ENCODE measurements at regions not wholly inside any gene's neighbourhood (a gene's known extent, or its start where the extent isn't known, plus 50 kb on each side); places are given as distances from the start of the nearest gene placed in this dataset.

DNA sequence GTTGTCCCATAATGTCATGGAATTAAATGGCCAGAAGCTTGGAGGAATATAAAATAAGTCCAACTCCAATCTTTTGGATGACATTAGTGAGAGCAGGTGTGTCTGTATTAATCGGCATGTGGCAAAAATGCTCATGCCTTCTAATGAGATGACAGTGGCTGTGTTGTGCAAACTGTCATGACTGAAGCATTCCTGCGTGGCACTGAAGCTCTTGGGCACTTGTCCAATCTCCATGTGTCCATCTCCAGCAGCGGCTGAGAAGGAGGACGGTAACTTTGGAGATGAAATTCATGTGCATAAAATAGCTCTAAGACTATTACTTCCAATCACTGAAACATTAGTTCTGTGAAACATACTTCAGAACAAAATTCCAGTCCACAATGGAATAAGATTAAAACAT is 697.5 kb upstream of the GRAMD2B start:
- DNase-seq (ENCODE audit: low spot score), result no peak

GRCh38 chr5:125743939-125744338 is 679.3 kb upstream of the GRAMD2B start:
- DNase-seq (ENCODE audit: low spot score), result no peak

DNA sequence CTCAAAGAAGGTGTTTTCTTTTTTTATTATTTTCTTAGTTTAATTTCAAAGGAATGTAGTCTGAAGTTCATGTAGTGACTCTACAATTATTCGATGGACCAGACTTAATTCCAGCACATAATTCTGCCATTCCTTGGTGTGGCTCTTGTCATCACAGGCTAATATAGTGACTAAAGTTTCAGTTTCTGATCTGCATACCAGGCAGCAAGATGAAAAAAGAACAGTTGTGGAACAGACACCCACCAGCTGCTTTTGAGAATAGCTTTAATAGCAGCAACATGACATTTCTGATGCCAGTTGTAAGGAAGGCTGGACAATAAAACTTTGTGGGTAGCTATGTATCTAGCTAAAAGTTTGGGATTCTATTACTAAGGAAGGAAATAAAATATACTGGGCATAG is 676.3 kb upstream of the GRAMD2B start:
- DNase-seq (ENCODE audit: low spot score), result no peak

DNA sequence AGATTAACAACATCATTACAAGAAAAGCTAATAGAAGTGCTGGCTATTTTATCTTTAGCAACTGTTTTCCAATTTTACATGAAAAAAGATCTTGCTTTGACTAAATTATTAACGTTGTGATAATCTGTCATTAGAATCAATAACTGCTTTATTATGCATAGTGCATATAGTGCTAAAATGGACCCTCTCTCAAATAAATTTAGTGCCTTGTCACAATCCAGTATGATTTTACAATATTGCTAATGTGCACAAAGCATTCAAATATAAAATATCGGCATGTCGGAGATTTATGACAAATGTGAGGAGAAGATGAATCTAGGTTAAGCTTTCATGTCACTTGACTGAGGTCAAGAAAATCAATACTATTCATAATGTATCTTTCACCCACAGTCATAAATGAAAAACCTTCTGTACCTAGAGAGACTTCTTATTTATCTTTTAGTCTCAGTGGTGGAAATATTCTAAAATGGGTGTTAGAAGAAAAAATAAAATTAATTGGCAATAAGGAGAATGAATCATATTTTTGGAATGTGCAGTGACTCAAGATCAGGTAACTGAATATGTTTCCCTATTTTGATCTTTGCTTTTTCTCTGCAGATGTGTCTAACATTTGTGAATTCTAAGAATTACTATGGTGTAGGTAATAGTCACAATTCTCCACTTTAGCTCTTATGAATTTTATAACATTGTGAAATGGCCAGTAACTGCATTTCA is 672.9 kb upstream of the GRAMD2B start:
- peak; percentile 4 for DNase-seq (ENCODE audit: low spot score)

DNA sequence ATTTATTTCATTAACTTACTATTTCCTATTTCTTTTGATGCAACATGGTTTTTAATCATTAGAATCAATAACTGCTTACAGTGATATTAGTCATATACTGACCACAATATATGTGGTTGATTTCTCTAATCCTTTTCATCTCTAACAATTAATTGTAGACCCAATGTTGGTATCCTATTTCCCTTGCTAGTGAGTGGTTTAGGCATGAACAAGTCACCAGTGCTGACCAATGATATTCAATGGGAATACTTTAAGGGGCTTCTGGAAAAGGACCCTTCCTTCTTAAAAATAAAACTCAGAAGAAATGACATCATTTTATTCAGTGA is 672.4 kb upstream of the GRAMD2B start:
- no peak for DNase-seq (ENCODE audit: low spot score)

GRCh38 chr5:125756456-125756855 is 666.8 kb upstream of the GRAMD2B start:
- DNase-seq (ENCODE audit: low spot score), result no peak

- DNase-seq (ENCODE audit: low spot score), result no peak
Observed at GRCh38 chr5:125766706-125767105, 656.5 kb upstream of the GRAMD2B start.

DNA sequence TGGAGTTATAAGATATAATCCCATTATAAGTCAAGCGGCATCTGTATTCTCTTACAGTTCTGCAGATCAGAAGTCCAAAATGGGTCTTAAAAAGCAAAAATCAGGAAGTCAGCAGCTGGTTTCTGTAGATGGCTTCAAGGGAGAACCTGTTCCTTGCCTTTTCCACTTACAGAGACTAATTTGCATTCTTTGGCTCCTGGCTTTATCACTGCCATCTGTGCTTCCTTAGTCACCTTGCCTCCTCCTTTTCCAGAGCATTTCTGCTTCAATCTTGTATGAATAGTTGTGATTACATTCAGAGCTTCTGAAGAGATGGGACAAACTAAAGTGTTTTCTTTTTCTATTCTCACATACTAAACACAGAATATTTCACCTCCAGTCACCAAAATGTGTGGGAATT is 647.3 kb upstream of the GRAMD2B start:
- DNase-seq (ENCODE audit: low spot score), result no peak

GRCh38 chr5:125776656-125777139 is 646.5 kb upstream of the GRAMD2B start:
- no peak for DNase-seq (ENCODE audit: low spot score)

DNA sequence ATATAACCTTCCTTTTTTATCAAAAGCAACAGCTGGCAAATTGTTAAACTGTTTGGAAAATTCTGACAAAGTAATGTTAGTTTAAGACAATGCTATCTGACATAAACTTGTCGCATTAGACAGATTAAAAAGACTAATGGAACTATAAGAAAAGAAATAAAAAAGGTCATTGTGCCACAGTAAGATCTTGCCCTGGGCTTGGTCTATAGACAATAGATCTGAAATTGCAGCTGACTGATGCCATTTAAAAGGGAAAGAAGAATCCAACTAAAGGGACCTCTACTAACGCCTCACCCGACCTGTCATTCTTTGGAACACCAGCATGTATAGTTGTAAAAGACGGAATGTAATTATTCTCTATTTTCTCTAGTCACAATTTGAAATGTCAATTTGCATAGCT is 644.4 kb upstream of the GRAMD2B start:
- DNase-seq (ENCODE audit: low spot score), result no peak

DNA sequence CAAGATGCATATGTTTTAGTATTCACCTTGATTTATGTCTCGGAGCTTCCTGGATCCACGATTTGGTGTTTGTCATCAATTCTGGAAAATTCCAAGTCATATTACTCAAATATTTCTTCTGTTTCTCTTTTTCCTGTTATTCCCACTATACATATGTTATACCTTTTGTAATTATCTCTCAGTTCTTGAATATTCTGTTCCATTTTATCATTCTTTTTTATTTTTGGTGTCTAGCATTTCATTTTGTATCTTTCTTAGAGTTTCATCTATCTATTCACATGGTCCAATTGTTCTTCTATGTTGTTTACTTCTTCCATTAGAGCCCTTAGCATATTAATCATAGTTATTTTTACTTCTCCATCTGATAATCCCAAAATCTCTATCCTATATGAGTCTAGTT is 637.8 kb upstream of the GRAMD2B start:
- no peak for DNase-seq (ENCODE audit: low spot score)

DNA sequence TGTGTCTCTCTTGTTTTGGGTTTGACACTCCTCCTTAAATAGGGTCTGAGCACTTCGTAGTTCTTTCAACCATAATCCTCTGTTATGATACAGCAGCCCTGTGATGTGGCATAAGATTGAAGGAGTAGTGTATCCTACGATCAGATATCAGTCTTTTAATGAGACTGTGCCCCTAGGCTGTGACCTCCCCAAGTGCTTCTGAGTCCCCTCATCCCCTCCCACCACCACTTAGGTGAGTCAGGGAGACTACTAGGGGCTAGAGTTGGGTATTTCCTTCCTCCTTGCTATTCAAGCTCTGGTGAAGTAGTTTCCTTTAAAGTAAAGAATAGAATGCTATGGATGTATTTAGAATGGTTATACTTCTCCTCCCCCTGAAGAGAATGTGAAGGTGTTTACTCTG is 637.2 kb upstream of the GRAMD2B start:
- DNase-seq (ENCODE audit: low spot score), result no peak

DNA sequence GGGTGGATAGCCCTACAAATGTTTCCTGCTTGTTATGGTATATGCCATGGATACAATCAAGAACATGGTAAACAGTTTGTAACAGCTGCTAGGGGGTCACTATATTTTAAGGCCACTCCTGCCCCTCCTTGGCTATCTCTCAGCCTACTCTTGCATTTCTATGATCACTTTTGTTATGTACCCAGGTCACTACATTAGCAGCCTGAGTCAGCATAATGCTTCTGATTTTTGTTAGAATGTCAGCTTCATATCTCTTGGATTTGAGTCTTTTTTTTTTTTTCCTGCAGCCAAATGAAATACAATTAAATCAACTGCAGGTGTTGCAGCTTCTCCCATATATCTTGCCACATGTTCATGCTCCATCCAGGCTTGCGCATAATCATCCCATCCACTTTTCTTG is 629.7 kb upstream of the GRAMD2B start:
- no peak for DNase-seq (ENCODE audit: low spot score)

DNA sequence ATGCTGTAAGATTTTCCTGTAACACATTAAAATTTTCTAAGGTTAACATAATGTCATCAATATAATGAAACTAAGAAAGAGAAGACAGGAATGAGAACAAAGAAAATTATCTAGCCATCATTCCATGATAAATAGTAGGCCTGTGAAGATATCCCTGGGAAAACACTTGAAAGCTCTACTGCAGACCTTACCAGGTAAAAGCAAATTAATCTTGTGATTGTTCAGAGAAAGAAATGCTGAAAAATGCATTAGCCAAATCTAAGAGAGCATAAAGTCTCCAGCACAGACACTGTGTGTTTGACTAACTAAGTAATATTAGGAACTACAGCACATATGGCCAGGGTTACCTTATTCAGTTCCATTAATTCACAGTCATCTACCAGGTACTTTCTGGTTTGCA is 628.3 kb upstream of the GRAMD2B start:
- no peak for DNase-seq (ENCODE audit: low spot score)

GRCh38 chr5:125798307-125798706 is 624.9 kb upstream of the GRAMD2B start:
- DNase-seq (ENCODE audit: low spot score), result peak; percentile 50

DNA sequence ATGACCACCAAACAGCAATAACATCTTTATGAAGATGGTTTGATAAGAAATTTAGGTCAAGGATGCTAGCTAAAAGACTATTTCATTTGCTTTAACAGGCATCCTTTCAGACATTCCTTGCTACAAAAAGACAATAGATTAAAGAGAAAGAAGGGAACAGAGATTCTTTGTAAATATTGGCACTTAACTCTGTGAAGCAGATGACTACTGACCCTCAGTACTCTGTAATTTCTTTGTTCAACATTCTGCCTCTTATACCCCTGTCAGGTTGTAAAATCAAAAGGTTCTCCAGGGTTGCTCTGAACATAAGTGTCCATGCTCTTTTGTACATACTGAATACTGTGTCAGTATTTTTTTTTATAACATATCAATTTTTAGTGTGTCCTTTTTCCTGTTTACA is 610.6 kb upstream of the GRAMD2B start:
- no peak for DNase-seq (ENCODE audit: low spot score)

DNA sequence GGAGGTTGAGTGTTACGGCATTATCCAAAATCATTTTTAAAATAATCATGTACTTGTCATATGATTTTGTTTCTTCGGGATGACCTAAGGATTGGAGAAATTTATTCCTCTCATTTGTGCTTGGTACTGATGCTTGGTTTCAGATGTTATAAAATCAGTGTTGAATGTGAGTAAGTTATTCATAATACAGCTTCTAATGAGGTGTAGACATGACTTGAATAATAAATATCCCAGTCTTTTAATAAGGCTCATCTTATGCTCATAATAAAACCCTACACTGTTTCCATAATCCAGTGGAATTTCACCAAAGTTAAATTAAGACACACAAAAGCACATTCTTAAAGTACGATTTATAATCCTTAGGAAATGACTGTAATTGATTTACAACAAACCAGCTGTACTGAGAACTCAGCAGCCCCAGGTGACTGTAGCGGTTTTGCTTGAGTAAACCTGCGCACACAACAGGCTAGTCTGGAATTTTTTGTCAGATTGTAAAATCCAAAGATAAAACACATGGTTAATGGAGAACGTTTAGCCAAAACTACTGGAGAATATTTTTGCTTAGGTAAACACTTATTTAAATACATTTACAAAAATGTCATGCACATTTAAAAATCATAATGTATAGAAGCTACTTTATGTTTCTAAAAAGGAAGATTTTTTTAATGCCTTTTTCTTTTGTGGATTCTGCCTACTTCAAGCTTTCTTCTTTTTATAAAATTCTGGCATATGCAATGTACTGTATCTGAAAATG is 609.8 kb upstream of the GRAMD2B start:
- DNase-seq (ENCODE audit: low spot score), result no peak

GRCh38 chr5:125814119-125814518 is 609.1 kb upstream of the GRAMD2B start:
- no peak for DNase-seq (ENCODE audit: low spot score)

DNA sequence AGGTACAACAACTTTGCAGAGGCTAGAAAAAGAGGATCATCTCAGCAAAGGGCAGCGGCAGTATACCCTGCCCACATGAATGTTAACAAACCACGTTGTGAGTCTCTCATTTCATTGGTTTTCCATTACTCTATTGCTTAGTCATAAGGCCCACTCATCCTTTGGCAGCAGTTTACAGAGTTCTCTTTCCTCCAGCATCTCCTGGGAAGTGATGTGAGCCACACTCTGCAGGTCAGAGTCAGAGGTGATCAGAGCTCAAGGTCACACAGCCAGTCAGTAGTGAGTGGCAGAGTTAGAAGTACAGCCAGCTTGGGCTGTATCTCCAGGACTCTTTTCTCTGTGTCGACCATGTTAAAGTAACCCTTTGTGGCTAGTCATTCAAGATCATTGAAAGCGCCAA is 599.6 kb upstream of the GRAMD2B start:
- peak; percentile 19 for DNase-seq (ENCODE audit: low spot score)

DNA sequence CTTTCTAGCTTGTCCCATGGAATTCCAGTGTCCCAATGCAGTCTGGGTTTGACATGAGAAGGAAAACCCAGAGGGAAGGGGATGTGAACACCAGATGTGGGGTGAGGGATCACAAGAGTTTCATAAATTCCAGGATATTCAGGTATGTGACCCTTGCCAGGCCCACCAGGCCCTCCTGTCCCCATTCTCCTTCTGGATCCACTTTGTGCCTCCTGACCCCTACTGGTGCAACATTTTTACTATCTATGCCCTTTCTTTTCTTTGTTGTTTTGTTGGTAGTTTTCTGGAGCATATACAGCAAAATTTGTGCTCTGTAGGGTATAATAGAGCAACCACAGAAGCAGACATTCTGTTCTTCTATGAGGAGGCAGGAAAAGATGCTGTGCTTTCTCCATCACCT is 597.0 kb upstream of the GRAMD2B start:
- no peak for DNase-seq (ENCODE audit: low spot score)

- DNase-seq (ENCODE audit: low spot score), result no peak
Observed at GRCh38 chr5:125829349-125829748, 593.9 kb upstream of the GRAMD2B start.

DNA sequence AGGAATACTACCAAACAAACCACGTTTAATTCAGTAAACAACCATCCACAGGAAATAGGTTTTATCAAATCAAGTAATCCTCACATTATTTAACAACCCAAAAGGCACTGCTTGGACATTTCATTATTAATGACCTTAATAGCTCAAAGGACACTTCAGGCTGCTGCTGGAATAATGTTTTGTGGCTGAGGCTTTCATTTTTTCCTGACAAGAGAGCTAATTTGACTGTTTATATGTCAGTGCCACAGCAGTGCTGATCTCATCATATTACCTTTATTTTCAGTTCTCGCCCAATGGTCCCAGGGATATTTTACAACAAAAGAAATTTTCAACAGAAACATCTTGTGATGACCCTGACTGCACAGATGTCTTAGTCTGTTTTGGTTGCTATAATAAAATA is 589.8 kb upstream of the GRAMD2B start:
- DNase-seq (ENCODE audit: low spot score), result no peak

GRCh38 chr5:125834438-125835115 is 588.6 kb upstream of the GRAMD2B start:
- no peak for DNase-seq (ENCODE audit: low spot score)
